Caki2 (cell line): ENCODE measurements at regions not wholly inside any gene's neighbourhood (a gene's known extent, or its start where the extent isn't known, plus 50 kb on each side); places are given as distances from the start of the nearest gene placed in this dataset.

Source experiments
- DNase-seq: peaks from one replicate; pipeline ENCODE4 v3.0.0-alpha.2; 2015; ENCODE audit warnings: low read depth
- in situ Hi-C: cut with HindIII; loops from 2 replicates; pipeline ENCODE4 v1.10.0; 2016; ENCODE audit warnings: low sequenced_read_pairs, low pct_unique_long_range_greater_than_20kb, mixed read lengths

GRCh38 chr2:7724336-7724735 lies 807.1 kb downstream of the RNF144A start:
- in situ Hi-C loops: no loop called here
- no peak for DNase-seq

- DNase-seq: no peak
- in situ Hi-C loops: no loop called here
Measured at GRCh38 chr2:7725171-7725849, 808.1 kb downstream of the RNF144A start.

DNA sequence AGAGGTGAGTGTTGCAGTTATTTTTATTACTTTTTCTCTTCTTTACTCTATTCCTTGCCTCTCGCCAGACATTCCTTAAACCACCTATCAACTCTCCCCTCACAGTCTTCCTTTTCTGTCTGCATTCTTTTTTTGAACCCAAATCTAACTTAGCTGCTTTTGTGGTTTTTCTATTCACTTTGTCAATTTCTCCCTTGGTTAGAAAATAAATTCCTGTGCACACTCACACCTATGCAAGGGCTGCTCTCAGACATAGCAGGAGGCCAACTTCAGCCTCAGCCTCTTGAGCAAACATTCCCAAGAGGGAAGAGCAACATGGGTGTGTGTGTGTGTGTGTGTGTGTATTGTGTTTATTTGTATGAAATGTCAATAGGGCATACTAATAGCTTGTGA lies 808.6 kb downstream of the RNF144A start:
- no peak for DNase-seq
- in situ Hi-C loops: no loop called here

DNA sequence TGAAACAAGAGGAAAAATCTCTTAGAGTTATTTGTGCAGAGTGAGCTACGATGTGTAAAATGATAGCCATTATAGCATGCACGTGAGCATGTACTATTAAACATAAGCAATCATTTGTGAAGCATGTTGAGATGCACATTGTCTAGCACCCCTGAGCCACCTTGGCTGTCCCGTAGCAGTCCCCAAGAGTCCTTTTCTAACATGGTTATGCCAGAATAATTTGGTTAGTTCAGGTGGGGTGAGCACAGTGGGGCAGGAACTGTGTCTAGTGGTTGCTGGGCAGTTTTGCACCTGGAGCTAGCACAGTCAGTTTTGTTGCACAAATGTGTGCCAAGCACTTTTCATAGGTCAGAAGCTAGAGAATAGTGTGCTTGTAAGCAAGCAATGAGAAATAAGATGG lies 809.8 kb downstream of the RNF144A start:
- no peak for DNase-seq
- in situ Hi-C loops: no loop called here

- in situ Hi-C loops: no loop called here
- DNase-seq: no peak
Measured at GRCh38 chr2:7728388-7728787, 811.2 kb downstream of the RNF144A start.

DNA sequence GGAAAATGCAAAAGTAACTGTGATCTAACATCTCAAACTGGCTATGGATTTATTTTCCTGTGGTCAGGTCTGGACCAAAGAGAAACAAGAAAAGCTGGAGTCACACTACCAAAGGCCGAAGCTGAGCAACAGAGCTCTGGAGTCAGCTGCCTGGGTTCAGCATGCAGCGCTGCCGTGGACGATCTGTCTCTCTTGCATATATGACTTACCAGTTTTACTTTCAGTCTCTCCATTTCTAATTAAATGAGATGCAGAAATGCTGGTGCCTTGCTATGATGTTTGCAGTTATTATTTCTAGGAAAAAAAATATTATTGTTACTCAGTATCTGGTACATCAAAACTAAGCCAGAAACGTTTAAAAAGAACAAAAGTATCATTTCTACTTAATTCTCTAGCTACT lies 813.2 kb downstream of the RNF144A start:
- DNase-seq: no peak
- in situ Hi-C loops: no loop called here

- in situ Hi-C loops: no loop called here
- DNase-seq: no peak
Measured at GRCh38 chr2:7730990-7731389, 813.8 kb downstream of the RNF144A start.

GRCh38 chr2:7732497-7732896 lies 815.3 kb downstream of the RNF144A start:
- in situ Hi-C loops: no loop called here
- no peak for DNase-seq

- peak; percentile 96 for DNase-seq
- in situ Hi-C loops: no loop called here
Measured at GRCh38 chr2:7736646-7737305, 819.6 kb downstream of the RNF144A start.

DNA sequence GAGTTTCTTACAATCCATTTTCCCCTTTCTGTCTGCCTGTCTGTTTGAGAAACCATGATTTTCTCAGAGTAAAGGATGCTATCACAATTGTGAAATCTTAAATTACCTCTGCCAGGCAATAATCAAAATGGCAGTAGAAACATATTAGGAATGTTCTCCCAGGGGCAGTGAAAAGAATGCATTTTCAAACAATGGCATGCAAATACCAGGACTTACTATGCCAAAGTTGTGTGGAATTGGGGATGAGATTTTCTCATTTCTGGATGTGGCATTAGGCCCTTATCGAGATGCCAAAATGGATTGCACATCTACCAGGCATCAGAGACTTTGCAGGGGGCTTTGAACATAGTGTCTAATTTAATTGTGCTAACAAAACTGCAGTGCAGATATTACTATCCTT lies 821.4 kb downstream of the RNF144A start:
- DNase-seq: no peak
- in situ Hi-C loops: no loop called here

DNA sequence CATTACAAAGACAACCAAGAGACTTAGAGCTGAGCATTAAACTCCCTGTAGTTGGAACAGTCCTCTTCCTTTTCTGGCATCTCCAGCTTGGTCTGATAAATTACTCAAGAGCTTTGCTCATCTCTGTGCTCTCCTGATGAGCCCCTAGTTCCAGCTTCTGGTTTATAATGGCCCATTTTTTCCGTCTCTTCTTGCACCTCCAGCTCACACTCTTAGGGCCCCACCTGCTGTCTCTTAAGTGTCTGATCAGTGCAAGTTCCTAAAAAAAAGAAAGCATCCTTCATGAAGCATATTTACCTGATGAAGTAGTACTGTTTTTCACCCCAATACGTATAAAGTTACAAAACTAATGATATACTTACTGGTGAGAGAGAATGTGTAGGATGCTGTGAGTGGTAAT lies 822.9 kb downstream of the RNF144A start:
- no peak for DNase-seq
- in situ Hi-C loops: no loop called here

DNA sequence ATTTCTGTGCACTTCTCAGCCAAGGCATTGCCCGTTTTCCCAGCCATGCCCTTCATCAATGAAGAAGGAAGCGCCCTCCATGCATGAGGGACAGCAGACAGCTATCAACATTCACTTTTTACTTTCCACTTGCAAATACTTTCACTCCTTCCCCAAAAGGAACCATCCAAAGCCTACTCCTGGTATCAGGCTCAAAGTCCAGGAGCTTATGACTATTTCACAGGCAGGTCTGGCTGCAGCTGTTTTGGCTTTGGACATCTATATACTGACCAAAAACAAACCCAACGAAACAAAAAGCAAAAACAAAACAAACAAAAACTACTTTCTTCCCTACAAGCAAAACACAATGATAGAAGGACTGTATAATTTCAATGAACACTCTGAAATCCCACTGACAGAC lies 825.1 kb downstream of the RNF144A start:
- in situ Hi-C loops: no loop called here
- no peak for DNase-seq

DNA sequence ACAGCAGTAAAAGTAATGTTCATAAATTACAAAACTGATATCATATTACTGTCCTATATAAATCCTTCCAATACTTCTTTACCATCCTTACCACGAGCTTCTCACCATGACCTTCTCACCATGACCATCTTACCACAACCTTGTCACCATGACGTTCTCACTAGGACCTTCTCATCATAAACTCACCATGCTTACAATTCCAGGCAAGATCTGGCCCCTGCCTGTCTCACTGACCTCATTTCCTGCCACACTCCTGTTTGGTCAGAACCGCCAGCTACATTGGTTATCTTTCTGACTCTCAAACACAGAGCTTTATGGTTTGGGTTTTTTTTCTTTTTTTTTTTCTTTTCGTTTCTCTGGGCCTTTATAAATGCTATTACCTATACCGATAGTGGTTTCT lies 827.6 kb downstream of the RNF144A start:
- in situ Hi-C loops: no loop called here
- DNase-seq: no peak

- no peak for DNase-seq
- in situ Hi-C loops: no loop called here
Measured at GRCh38 chr2:7745369-7745768, 828.2 kb downstream of the RNF144A start.

DNA sequence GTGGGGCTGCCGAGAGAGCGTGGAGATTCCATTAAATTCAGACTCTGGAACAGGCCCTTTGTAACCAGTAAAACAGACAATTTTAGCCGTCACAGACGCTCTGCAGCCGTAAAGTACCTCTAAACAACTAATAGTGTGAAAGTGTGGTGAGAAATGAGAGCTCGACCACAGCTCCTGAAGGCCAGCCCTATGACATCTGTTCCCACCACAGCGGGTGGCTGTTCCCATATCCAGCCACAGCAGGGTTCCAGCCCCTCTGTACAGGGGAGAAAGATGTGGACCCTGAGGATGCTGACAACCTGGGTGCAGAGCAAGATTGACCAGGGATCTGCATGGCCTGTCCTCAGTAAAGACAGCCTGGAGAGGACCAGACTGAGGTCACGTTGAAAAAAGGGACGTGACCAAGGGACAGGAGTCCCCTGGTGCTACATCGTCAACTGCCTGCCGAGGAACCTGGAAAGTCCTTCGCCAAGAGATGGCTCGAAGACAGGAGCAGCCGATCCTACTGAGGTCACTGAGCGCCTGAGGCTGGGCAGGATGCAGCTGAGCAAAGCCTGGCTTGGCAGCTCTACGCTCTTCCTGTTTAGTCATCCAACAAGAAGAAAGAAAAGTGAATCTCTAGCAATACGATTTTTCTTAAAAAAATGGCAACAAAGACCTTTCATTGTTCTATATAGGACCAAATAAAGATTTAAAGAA lies 831.7 kb downstream of the RNF144A start:
- in situ Hi-C loops: no loop called here
- no peak for DNase-seq

DNA sequence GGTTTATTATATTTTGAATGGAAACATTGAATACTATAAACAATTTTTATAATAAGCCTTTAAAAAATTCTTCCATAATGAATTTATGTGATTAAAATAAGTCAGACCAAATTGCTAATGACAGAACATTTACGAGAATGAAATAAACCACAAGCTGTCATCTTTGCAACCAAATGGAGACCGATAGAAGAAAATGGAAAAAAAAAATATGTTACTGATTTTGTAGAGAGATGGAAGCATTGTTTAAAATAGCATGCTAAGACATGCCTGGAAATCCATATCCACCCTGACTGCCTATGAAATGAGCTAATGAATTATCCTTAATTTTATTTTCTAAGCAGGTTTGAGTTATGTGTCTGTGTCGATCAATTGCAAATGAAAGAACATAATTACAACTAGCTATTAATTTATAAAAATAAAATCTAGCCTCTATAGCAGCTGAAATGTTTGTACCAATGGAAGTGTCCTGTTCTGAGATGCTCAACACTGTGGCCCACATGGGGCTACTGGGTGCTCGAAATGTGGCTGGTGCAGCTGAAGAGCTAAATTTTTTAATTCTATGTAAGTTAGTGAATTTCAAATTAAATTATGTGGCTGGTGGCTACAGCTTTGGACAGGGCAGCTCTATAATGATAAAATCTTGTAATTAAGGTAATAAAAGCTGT lies 832.8 kb downstream of the RNF144A start:
- in situ Hi-C loops: no loop called here
- DNase-seq: no peak

DNA sequence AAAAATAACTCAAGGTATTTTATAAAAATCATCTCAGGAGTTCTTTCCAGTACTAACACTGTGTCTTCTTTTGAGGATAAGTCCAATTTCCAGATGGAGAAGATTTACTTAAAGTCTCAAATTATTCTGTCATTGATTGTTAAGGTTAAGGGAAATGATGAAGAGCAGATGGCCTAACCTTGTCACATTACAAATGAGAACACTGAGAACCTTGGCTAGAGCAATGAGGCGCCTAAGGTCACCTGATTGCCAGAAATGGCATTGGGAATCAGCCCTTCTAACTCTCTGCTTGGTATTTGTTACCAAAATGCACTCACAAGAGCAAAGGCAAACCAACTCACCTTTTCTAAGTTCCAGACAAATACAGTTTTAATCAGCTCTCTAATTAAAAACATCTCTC lies 835.1 kb downstream of the RNF144A start:
- in situ Hi-C loops: no loop called here
- no peak for DNase-seq

DNA sequence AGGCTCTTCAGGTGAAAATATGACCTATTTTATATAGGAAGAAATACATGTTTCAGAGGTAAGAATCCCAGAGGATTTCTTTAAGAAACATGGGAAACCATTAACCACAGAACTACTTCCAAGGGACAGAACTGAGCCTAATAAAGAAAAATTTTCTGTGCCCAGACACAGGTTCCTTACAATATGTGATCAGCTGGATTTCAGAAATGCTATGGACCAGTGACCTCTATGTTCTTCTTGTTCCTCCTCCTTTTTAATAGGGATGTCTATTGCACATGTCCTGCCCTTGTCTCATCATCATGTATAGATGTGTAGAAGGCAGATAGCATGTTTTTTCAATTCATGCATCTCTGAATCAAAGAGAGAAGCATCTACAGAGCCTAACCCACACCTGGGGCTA lies 836.6 kb downstream of the RNF144A start:
- in situ Hi-C loops: no loop called here
- DNase-seq: no peak

- no peak for DNase-seq
- in situ Hi-C loops: no loop called here
Measured at GRCh38 chr2:7755879-7756278, 838.7 kb downstream of the RNF144A start.
